A172 (cell line): ENCODE measurements at regions not wholly inside any gene's neighbourhood (a gene's known extent, or its start where the extent isn't known, plus 50 kb on each side); places are given as distances from the start of the nearest gene placed in this dataset.

Experiments used
- DNase-seq: peaks from one replicate; pipeline ENCODE4 v3.0.0-alpha.2; 2015; ENCODE audit warnings: low spot score

- DNase-seq = no peak
Measured at GRCh38 chr1:218817071-218817470, 356.6 kb upstream of the LYPLAL1 start.

DNA sequence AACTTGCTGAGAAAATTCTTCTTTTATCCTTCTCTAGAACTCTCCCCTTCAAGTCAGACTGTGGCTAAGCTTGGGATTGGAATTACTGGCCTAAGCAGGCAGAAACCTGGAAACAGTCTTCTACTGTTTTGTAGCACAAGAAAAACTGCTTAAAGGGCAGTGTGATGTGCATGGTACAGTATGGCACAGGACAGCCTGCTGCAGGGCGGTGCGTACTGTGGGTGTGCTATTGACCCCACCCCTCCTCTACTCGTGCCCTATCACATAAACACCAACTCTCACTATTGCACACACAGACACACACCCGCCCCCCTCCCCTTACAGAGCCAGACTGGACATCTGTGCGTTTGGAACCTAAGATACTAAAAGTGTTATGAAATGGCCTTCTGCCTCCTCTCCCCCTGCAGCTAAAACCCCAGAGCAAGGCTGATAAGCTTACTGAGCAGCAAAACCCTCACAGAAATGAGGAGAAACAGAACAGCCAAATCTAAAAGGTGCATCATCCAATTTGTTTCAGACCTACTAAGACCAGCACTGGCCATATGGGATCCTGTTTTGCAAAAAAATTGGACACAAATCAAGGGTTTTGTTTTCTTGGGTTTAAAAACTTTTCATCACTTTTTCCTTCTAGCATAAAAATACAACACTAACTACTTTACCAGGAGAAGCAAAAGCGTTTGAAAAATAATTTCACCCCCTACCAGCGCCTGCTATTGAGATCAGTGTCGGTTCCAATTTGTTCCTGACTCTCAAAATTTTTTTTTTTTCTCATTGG is 355.8 kb upstream of the LYPLAL1 start:
- no peak for DNase-seq

GRCh38 chr1:218823291-218823900 is 350.3 kb upstream of the LYPLAL1 start:
- peak; percentile 51 for DNase-seq

DNA sequence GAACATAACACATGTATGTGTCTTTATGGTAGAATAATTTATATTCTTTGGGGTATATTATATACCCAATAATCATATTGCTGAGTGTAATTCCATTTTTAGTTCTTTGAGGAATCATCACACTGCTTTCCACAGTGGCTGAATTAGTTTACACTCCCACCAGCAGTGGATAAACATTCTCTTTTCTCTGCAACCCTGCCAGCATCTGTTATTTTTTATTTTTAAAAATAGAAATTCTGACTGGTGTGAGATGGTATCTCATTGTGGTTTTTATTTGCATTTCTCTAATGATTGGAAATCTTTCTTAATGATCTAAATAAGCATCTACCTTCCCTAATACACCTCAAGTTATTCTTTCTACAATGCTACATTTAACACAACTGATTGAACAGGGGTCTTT is 346.2 kb upstream of the LYPLAL1 start:
- no peak for DNase-seq

DNA sequence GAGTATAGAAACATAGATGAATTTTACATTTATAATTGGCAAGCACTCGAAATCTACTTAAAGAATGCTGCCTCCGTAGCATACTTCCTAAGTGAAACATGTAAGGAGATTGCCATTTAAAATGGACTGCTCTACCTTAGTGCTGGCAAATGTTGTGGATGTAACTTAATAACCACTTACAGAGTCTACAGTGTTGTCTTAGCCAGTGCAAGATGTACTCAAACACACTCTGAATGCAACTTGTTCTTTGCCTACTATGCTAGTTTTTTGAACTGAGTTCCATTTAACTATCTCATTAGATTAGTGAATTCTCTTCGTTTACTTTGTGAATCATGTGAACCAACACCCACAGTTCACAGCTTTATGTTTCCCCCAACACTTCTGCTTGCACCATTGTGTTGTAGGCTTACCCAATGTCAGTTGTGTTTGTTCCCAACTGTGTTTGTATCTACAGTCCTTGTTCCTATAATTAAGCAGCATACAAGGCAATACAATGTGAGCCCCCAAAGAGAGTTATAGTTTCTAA is 345.5 kb upstream of the LYPLAL1 start:
- DNase-seq = no peak

DNA sequence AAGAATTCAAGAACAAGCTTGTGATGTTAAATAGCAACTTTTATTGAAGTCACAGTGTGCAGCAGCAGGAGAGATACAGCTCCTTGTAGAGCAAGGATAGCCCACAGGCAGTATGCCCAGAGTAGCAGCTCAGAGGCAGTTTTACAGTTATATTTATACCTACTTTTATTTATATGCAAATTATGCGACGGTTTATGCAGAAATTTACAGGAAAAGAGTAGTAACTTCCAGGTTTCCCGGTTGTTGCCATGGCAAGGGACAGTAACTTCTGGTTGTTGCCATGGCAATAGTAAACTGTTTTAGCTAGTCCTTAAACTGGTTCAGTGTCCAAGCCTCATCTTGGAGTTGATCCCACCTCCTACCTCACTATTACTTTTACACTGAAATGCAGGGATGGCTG is 344.6 kb upstream of the LYPLAL1 start:
- DNase-seq = no peak

DNA sequence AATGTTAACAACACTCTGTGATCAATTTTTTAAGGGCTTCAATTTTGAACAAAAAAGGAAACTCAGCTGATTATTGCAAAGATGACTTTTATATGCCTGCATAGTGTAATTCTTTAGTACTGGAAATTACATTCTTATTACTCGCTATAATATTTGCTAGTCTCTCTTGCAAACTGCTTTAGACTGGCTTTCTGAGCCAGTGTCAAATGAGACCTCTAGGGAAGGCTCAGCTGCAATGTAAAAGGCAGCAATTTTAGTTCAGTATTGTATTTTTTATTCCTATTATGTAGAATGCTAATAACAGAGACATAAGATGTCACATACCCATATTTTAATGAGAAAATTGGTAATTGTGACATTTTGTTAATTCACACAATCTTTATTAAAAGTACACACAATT is 338.1 kb upstream of the LYPLAL1 start:
- DNase-seq = no peak

GRCh38 chr1:218836264-218836663 is 337.4 kb upstream of the LYPLAL1 start:
- no peak for DNase-seq

GRCh38 chr1:218837051-218837450 is 336.6 kb upstream of the LYPLAL1 start:
- no peak for DNase-seq

DNA sequence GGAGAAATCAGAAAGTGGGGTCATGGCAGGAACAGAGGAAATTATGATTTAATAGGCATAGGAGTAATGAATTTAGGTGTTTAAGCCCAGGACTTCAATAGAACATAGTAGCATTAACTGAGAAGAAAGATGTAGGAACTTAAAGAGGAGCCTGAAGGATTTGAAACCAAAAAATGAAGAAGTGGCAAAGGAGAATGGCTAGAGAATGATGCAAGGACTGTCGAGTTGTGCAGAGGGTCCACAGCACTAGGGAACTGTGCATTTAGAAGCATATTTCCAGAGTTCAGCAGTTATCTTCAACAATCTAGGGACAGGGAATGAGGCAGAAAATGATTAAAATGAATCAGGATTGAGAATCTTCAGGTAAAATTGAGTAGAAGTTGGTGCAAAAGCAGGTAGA is 328.1 kb upstream of the LYPLAL1 start:
- DNase-seq = no peak

DNA sequence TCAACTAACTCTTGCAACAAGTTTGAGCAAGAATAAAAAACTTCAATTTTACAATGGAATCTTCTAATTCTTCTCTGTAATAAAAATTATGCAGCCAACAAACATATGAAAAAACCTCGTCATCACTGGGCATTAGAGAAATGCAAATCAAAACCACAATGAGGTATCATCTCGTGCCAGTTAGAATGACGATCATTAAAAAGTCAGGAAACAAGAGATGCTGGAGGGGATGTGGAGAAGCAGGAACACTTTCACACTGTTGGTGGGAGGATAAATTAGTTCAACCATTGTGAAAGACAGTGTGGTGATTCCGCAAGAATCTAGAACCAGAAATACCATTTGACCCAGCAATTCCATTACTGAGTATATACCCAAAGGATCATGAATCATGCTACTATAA is 327.5 kb upstream of the LYPLAL1 start:
- no peak for DNase-seq

- DNase-seq = no peak
Measured at GRCh38 chr1:218847089-218847768, 326.4 kb upstream of the LYPLAL1 start.

DNA sequence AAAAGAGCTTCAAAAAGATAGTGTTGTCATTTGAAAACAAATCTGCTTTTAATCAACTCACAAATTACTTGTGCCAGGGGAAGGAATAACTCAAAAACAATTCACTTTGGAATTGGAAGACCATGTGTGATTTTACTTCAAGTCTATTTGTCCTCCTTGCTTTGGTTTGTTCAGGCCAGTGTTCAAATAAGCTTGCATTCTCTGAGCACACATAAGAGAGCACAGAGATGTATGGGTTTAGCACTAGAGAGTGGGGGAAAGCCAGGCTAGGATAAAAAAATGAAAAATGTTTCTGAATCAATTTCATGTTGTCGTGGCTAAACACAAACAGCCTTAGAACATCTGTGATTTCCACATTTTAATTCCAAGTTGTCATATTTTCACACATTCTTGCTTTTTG is 325.7 kb upstream of the LYPLAL1 start:
- no peak for DNase-seq

GRCh38 chr1:218850367-218850766 is 323.3 kb upstream of the LYPLAL1 start:
- DNase-seq = no peak

- no peak for DNase-seq
Measured at GRCh38 chr1:218851586-218851985, 322.1 kb upstream of the LYPLAL1 start.

DNA sequence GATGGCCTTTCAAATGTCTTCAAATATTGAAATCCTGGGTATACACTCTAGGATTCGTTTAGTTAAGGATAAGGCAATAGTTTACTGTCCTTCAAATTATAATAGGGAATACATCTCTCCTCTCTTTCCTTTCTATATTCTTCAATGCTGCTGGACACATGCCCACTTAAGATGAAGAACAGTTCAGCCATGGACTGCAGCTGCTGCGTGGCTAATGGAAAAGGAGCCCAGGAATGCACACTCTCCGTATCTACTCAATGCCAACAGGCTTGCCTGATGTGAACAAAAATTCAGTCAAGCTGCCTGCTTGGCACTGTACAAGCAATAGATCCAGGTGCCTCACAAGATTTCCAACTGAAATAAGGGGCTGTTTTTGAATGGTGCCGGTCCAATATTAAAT is 321.2 kb upstream of the LYPLAL1 start:
- DNase-seq = no peak

GRCh38 chr1:218863987-218864386 is 309.7 kb upstream of the LYPLAL1 start:
- DNase-seq = no peak

DNA sequence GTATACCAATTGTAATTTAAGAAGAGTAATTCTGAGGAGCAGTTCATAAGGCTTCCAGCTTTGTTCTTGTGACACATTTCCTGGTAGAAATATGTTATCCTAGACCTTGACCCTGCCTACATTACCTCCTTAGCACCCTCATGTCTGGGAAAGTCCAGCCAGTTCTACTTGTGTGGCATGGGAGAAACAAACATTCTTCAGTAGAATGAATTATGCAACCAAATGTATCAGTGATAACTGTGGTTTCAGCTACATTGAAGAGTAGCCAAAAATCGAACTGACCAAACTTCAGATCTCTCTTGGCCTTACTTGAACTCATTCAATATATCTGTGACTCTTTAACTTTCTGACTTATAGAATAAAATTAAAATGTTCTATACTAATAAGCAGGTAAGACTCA is 308.1 kb upstream of the LYPLAL1 start:
- DNase-seq = no peak

- DNase-seq = no peak
Measured at GRCh38 chr1:218866507-218866906, 307.2 kb upstream of the LYPLAL1 start.

GRCh38 chr1:218867066-218867465 is 306.6 kb upstream of the LYPLAL1 start:
- DNase-seq = no peak

DNA sequence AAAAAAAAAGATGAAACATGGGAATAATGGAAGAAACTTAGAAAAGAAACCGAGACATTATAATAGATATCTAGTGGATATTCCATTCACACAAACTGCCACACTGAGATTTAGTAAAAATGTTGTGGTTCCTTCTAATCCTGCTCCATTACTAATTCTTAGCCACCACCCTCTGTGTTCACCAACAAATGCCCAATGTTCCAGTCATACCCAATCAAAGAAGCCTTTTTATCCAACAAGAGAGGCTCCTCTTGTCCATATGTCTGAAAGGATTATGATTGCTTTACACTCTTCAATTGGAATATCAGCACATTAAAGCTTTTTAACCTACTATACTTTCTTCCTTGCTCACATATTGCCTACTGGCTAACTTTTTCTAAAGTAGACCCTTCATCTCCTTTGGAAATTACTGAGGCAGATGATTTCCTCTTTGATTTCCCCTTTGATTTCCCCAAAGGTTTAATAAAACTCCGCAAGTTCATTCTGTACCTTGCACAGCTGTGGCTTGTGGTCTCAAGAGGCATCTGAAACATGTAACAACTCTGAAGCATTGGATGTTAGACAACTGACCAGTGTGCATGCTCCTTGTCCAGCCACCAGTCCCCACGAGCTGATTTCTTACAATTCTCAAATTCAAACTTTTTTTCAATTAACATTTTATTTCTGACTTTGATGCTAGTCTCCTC is 305.6 kb upstream of the LYPLAL1 start:
- DNase-seq = no peak

- no peak for DNase-seq
Measured at GRCh38 chr1:218869276-218869675, 304.4 kb upstream of the LYPLAL1 start.
